ENCODE measurements at regions not wholly inside any gene's neighbourhood (a gene's known extent, or its start where the extent isn't known, plus 50 kb on each side); places are given as distances from the start of the nearest gene placed in this dataset.

GRCh38 chr2:37776487-37776886 lies 105.0 kb upstream of the CDC42EP3 start:
- no peak for TF ChIP-seq CTCF (IDR thresholded peaks at IDR 0.05)
- TF ChIP-seq POLR2A (IDR thresholded peaks at IDR 0.05), result no peak

Measured in esophagus squamous epithelium (tissue), 4 donors.